Transverse colon (tissue), 4 donors: ENCODE measurements at regions not wholly inside any gene's neighbourhood (a gene's known extent, or its start where the extent isn't known, plus 50 kb on each side); places are given as distances from the start of the nearest gene placed in this dataset.

ENCODE experiments used
- DNase-seq: peaks from one replicate; pipeline ENCODE4 v3.0.0-alpha.2; 2019
- H3K27ac ChIP-seq, 4 donors: fragments of 200-600 bp; sonication (generic); 2 replicates each; pipeline ENCODE4 v1.5.1; 2016 to 2018; ENCODE audit warnings: inconsistent platforms in 4 of 4
- H3K27me3 ChIP-seq: fragments of 200-600 bp; sonication (generic); 2 replicates; pipeline ENCODE4 v1.5.1; 2017; ENCODE audit warnings: inconsistent platforms
- H3K36me3 ChIP-seq, 4 donors: fragments of 200-600 bp; sonication (generic); 2 replicates each; pipeline ENCODE4 v1.5.1; 2017 to 2019; ENCODE audit warnings: inconsistent platforms in 4 of 4
- H3K4me1 ChIP-seq, 4 donors: fragments of 200-600 bp; sonication (generic); 2 replicates each; pipeline ENCODE4 v1.5.1; 2017 to 2020; ENCODE audit warnings: inconsistent platforms in 4 of 4
- H3K4me3 ChIP-seq, 4 donors: fragments of 200-600 bp; sonication (generic); 1 replicate in 1 of 4; 2 replicates in 3 of 4; pipeline versions ENCODE4 v1.5.1 to v1.6.1; 2017 to 2019; ENCODE audit warnings: inconsistent platforms in 4 of 4
- H3K9me3 ChIP-seq, 2 donors: fragments of 200-600 bp; sonication (generic); 2 replicates each; pipeline ENCODE4 v1.5.1; 2017 to 2019; ENCODE audit warnings: inconsistent platforms in 2 of 2
- EP300 ChIP-seq: sonication (generic); formaldehyde crosslinking; IDR thresholded peaks from one replicate; pipeline ENCODE4 v1.6.1; 2017; ENCODE audit warnings: antibody characterized with exemption, low read depth
- POLR2A ChIP-seq: fragments of 450-650 bp; IDR thresholded peaks from one replicate; pipeline ENCODE4 v1.6.1; 2016; ENCODE audit warnings: antibody characterized with exemption, mild to moderate bottlenecking, moderate library complexity
- POLR2AphosphoS5 ChIP-seq, 3 donors: sonication (generic); formaldehyde crosslinking; IDR thresholded peaks; one replicate each; pipeline ENCODE4 v1.6.1; 2016; ENCODE audit warnings: antibody characterized with exemption in 3 of 3
- WGBS, 2 donors: methylation state at CpG; one replicate each; pipeline ENCODE4 v1.1.5; 2018; ENCODE audit warnings: low coverage in 1 of 2; 5-methylcytosine and 5-hydroxymethylcytosine counted together
- in situ Hi-C, 4 donors: fragments of 200-750 bp; cut with MboI; loops; one replicate each; pipeline versions ENCODE4 v1.15.0 to v1.15.1; 2017; ENCODE audit warnings: low sequenced_read_pairs in 3 of 4, low pct_ligation_motif_present in 1 of 4, low pct_unique_long_range_greater_than_20kb in 1 of 4
- intact Hi-C: fragments of 100-400 bp; cut with DNase I; formaldehyde crosslinking; loops from one replicate; pipeline ENCODE4 v1.15.1; 2023; ENCODE audit warnings: low total_unique reads
- TF ChIP-seq, protein P1 (sequence below), 5 experiments: fragments of 200-600 bp in 3 of 5; fragments of 450-650 bp in 2 of 5; sonication (generic) in 3 of 5; IDR thresholded peaks; 1 replicate in 2 of 5; 2 replicates in 3 of 5; pipeline ENCODE4 v1.5.1; 2016 to 2017; ENCODE audit warnings: antibody characterized with exemption in 5 of 5, inconsistent platforms in 3 of 5, mild to moderate bottlenecking in 2 of 5, moderate library complexity in 1 of 5

DNA sequence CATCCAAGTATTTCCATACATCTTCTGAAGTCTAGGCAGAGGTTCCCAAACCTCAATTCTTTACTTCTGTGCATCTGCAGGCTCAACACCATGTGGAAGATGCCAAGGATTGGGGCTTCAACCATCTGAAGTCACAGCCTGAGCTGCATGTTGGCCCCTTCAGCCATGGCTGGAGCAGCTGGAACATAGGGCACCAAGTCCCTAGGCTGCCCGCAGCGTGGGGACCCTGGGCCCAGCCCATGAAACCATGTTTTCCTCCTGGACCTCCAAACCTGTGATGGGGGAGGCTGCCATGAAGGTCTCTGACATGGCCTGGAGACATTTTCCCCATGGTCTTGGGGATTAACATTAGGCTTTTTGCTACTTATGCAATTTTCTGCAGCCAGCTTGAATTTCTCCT lies 729.8 kb downstream of the KCNT2 start:
- 100% methylated on average over 2 of the region's 2 CpGs; no CpG with 5 or more reads in 1 of the 2 donors for WGBS, 2 donors
- H3K4me1 ChIP-seq, result no peaks in the 10 kb centered on the region
- TF ChIP-seq, protein P1, sequence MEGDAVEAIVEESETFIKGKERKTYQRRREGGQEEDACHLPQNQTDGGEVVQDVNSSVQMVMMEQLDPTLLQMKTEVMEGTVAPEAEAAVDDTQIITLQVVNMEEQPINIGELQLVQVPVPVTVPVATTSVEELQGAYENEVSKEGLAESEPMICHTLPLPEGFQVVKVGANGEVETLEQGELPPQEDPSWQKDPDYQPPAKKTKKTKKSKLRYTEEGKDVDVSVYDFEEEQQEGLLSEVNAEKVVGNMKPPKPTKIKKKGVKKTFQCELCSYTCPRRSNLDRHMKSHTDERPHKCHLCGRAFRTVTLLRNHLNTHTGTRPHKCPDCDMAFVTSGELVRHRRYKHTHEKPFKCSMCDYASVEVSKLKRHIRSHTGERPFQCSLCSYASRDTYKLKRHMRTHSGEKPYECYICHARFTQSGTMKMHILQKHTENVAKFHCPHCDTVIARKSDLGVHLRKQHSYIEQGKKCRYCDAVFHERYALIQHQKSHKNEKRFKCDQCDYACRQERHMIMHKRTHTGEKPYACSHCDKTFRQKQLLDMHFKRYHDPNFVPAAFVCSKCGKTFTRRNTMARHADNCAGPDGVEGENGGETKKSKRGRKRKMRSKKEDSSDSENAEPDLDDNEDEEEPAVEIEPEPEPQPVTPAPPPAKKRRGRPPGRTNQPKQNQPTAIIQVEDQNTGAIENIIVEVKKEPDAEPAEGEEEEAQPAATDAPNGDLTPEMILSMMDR (IDR thresholded peaks at IDR 0.05), result no peak
- TF ChIP-seq EP300 (no peak), POLR2A (no peak), POLR2AphosphoS5 (IDR thresholded peaks at IDR 0.05) (no peak)
- H3K4me3 ChIP-seq, result no peak overlapping the region
- H3K27me3 ChIP-seq, result no peaks in the 10 kb centered on the region
- intact Hi-C loops (no loop called here), in situ Hi-C loops (no loop called here)
- no peak for DNase-seq
- H3K36me3 ChIP-seq, result no peaks in the 10 kb centered on the region
- no peaks in the 10 kb centered on the region for H3K9me3 ChIP-seq
- no peak overlapping the region for H3K27ac ChIP-seq

DNA sequence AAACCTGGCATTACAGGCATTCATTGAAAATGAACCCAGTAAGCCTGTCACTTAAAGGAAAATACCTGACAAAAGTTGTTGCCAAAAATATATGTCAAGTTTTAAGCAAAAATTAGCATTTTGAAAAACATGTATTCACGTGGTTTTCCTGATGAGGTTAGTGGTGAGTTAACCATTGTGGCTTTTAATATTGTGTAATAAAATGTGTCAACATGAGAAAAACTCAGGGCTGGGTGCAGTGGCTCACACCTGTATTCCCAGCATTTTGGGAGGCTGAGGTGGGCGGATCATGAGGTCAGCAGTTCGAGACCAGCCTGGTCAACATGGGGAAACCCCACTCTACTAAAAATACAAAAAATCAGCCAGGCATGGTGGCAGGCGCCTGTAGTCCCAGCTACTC lies 731.4 kb downstream of the KCNT2 start:
- Histone ChIP-seq H3K36me3 (no peaks in the 10 kb centered on the region), H3K27me3 (no peaks in the 10 kb centered on the region), H3K9me3 (no peaks in the 10 kb centered on the region), H3K4me1 (no peaks in the 10 kb centered on the region), H3K4me3 (no peak overlapping the region), H3K27ac (no peak overlapping the region)
- in situ Hi-C loops, result no loop called here
- 14 to 62% methylated on average over 1 to 4 of the region's 4 CpGs for WGBS, 2 donors
- no peak for DNase-seq
- TF ChIP-seq POLR2A (no peak), EP300 (no peak), POLR2AphosphoS5 (IDR thresholded peaks at IDR 0.05) (no peak)
- TF ChIP-seq, protein P1 (IDR thresholded peaks at IDR 0.05), result no peak
- intact Hi-C loops, result no loop called here

DNA sequence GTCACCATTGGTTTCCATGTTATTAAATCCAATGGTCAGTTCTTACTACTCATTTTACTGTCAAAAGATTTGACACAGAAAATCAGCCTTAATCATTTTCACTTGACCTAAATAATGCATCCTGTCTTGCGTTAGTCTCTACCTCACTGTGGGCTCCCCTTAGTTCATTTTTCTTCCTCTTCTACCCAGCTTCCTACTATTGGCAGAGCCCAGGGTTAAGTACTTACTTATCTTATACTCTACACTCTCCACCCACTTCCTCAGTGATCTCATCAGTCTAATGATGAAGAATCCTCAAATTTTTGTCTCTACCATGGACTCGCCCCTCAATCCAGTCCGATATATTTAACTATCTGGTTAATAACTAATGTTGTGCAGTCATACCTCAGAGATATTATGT lies 735.9 kb downstream of the KCNT2 start:
- 80 to 87% methylated on average over 3 of the region's 3 CpGs for WGBS, 2 donors
- TF ChIP-seq EP300 (no peak), POLR2AphosphoS5 (IDR thresholded peaks at IDR 0.05) (no peak), POLR2A (no peak)
- TF ChIP-seq, protein P1 (IDR thresholded peaks at IDR 0.05), result no peak
- intact Hi-C loops, result no loop called here
- Histone ChIP-seq H3K9me3 (no peaks in the 10 kb centered on the region), H3K27ac (no peak overlapping the region), H3K4me1 (no peaks in the 10 kb centered on the region), H3K27me3 (no peaks in the 10 kb centered on the region), H3K36me3 (no peaks in the 10 kb centered on the region), H3K4me3 (no peak overlapping the region)
- in situ Hi-C loops, result no loop called here
- DNase-seq, result no peak

DNA sequence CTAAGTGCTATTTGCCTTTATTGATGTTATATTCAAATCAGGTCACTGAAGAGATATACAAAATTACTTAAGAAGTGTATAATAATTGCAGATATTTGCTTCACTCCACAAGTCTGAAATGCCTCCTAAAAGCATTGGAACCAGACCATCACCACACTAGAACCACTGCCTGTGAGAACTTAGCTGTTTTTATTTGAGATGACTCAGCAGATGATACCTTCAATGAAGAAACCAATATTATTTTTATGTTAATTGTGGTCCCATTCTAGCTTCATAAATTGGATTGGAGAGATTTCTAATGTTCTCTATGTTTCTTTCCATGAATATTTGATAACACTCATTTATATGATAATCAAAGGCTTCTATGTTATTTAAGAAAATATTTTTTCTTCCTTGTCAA lies 740.6 kb downstream of the KCNT2 start:
- DNase-seq, result no peak
- Histone ChIP-seq H3K9me3 (no peaks in the 10 kb centered on the region), H3K4me3 (no peak overlapping the region), H3K27me3 (no peaks in the 10 kb centered on the region), H3K4me1 (no peaks in the 10 kb centered on the region), H3K27ac (no peak overlapping the region), H3K36me3 (no peaks in the 10 kb centered on the region)
- TF ChIP-seq, protein P1 (IDR thresholded peaks at IDR 0.05), result no peak
- TF ChIP-seq POLR2AphosphoS5 (IDR thresholded peaks at IDR 0.05) (no peak), EP300 (no peak), POLR2A (no peak)
- in situ Hi-C loops, result no loop called here
- intact Hi-C loops, result no loop called here
